ENCODE measurements at regions not wholly inside any gene's neighbourhood (a gene's known extent, or its start where the extent isn't known, plus 50 kb on each side); places are given as distances from the start of the nearest gene placed in this dataset.

DNA sequence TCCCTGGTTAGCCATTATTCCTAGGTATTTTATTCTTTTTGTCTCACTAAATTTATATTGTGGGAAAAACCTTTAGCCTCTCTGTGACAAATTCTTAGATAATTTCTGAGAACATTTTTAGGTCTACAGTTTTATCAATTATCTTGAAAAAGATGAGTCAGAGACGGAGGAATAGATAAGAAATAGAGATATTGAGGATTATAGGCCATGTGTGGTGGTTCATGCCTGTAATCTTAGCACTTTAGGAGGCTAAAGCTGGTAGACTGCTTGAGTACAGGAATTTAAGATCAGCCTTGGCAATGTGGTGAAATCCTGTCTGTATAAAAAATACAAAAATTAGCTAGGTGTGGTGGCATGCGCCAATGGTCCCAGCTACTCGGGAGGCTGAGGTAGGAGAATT is 960.2 kb downstream of the SQOR start:
- Mint-ChIP-seq H3K9me3 (peaks cover 9% of the 10 kb centered on the region), H3K27me3 (ENCODE audit: low read depth) (no peaks in the 10 kb centered on the region), H3K4me1 (ENCODE audit: low read depth) (no peaks in the 10 kb centered on the region), H3K36me3 (ENCODE audit: insufficient read depth) (no peaks in the 10 kb centered on the region), H3K4me3 (no peak overlapping the region)
- ATAC-seq (no peak), DNase-seq (no peak)

DNA sequence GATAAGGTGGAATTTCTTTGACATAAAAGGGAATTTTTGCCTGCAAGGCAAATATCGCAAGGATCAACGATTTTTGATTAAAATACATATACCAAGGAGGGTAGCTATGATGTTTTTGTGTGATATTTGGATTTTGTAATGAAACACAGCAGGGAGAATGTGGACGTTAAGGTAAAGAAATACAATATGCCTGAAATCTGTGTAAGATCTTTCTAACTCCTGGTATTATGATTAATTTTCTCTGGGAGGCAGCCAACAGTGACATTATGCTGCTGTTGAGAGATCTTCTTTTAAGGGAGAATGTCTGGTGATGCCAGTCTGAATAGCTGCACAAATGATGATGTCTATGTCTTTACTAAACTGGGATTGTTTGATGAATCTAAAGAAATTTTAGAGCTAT is 972.2 kb downstream of the SQOR start:
- DNase-seq (no peak), ATAC-seq (no peak)
- H3K9me3 Mint-ChIP-seq = peaks cover 22% of the 10 kb centered on the region
- H3K4me1 Mint-ChIP-seq (ENCODE audit: low read depth) = no peaks in the 10 kb centered on the region
- no peaks in the 10 kb centered on the region for H3K27me3 Mint-ChIP-seq (ENCODE audit: low read depth)
- no peak overlapping the region for H3K4me3 Mint-ChIP-seq
- no peaks in the 10 kb centered on the region for H3K36me3 Mint-ChIP-seq (ENCODE audit: insufficient read depth)

DNA sequence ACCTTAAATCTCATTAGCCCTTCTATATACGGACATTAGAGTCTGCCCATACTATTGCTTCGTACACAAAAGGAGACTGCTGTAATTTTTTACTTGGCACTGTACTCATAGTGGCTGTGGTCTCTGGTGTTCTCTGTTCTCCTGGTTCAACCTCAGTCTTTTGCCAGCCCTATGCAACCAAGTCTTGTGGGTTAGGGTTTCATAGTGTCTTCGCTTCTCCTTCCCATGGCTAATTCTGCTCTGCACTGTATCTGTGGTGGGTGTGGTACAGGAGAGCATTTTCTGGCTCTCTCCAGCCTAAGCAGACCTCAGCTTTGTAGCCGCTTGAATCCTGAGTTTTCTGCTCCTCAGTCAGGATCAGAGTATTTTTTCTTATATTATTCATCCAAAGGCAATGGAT is 981.2 kb downstream of the SQOR start:
- DNase-seq = no peak
- no peak for ATAC-seq
- no peaks in the 10 kb centered on the region for H3K4me1 Mint-ChIP-seq (ENCODE audit: low read depth)
- H3K4me3 Mint-ChIP-seq = no peak overlapping the region
- peaks cover 8% of the 10 kb centered on the region for H3K9me3 Mint-ChIP-seq
- H3K36me3 Mint-ChIP-seq (ENCODE audit: insufficient read depth) = no peaks in the 10 kb centered on the region
- no peaks in the 10 kb centered on the region for H3K27me3 Mint-ChIP-seq (ENCODE audit: low read depth)

DNA sequence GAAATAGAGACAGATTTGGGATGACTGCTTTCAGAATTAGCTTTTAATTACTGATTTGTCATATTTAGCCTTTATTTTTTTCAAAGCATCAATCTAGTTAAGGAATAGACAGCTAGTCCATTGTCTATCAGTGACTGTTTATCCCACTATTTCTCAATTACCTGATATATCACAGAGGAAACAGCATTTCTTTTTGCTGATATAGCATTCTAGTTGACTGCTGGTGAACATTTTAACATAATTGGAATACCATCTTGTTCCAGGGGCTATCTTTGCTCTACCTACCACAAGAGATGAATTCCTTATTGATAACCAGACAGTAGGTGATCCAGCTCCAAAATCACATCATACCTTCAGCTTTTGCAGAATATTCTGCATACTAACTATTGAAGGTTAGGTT is 982.7 kb downstream of the SQOR start:
- Mint-ChIP-seq H3K27me3 (ENCODE audit: low read depth) (no peaks in the 10 kb centered on the region), H3K4me3 (no peak overlapping the region), H3K36me3 (ENCODE audit: insufficient read depth) (no peaks in the 10 kb centered on the region), H3K4me1 (ENCODE audit: low read depth) (no peaks in the 10 kb centered on the region), H3K9me3 (peaks cover 8% of the 10 kb centered on the region)
- DNase-seq = no peak
- no peak for ATAC-seq

DNA sequence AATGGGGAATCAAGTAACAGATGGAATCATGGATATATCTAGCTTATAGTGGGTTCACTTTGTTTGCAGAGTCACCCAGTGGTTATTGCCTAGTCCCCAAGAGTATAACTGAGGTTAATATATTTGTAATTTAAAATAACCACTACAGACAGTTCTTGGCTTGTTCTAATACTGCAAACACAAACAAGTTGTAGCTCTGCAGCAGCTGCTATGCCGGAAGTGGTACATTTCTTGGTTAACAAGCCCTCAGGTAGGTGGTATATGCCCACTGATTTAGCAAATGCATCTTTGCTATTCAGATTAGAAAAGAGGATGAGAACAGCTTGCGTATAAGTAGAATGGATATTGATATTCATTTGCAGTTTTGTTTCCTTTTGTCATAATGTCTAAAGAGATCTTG is 984.2 kb downstream of the SQOR start:
- no peak for DNase-seq
- no peak overlapping the region for H3K4me3 Mint-ChIP-seq
- no peaks in the 10 kb centered on the region for H3K36me3 Mint-ChIP-seq (ENCODE audit: insufficient read depth)
- H3K9me3 Mint-ChIP-seq = peaks cover 8% of the 10 kb centered on the region
- no peaks in the 10 kb centered on the region for H3K27me3 Mint-ChIP-seq (ENCODE audit: low read depth)
- no peak for ATAC-seq
- H3K4me1 Mint-ChIP-seq (ENCODE audit: low read depth) = no peaks in the 10 kb centered on the region

DNA sequence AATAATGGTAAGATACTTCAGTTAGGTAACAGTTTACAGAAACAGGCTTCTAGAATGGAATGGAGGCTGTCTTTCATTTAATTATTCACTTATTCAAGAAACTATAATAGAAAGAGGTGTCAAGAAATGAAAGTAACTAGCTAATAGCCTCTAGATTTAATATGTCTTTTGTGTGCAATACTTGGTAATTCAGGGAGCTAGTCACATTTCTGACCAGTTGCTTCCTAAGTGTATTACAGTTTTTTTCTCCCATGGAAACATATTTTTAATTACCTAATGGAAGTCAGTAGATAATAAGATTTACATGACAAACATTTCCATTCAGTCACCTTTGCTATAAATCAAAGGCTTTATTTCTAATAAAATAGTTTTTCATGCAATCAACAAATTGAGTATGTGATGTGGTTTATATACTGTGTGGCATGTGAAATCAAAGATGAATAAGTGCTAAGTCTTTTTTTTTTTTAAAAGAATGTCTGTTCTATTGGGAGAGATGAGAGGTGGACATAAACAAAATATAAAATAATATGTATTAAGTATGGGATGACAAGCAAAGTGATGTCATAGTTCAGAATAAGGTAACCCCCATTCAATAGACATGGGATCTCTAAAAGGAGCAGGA is 985.7 kb downstream of the SQOR start:
- Mint-ChIP-seq H3K4me1 (ENCODE audit: low read depth) (no peaks in the 10 kb centered on the region), H3K9me3 (peaks cover 15% of the 10 kb centered on the region), H3K27me3 (ENCODE audit: low read depth) (no peaks in the 10 kb centered on the region), H3K36me3 (ENCODE audit: insufficient read depth) (no peaks in the 10 kb centered on the region), H3K4me3 (no peak overlapping the region)
- no peak for DNase-seq
- ATAC-seq = no peak

DNA sequence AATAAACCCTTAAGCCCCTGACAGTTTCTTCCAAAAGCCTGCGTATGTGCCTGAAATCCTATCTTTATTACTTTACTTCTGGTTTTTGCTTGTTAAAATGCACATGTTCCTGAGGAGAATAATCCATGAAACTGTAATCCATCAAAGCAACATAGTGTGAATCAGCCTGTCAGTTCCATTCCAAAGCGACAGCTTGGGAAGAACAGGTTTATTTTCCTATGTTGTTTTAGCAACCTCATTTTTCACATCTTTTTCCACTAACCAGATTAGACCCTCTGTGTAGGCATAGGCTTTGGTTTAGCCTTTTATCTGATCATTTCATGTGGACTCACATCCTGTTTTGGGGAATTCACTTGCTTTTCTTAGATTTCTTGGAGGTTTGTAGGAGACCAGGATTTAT is 988.0 kb downstream of the SQOR start:
- ATAC-seq (no peak), DNase-seq (no peak)
- H3K27me3 Mint-ChIP-seq (ENCODE audit: low read depth) = no peaks in the 10 kb centered on the region
- no peaks in the 10 kb centered on the region for H3K36me3 Mint-ChIP-seq (ENCODE audit: insufficient read depth)
- no peaks in the 10 kb centered on the region for H3K4me1 Mint-ChIP-seq (ENCODE audit: low read depth)
- H3K9me3 Mint-ChIP-seq = peaks cover 15% of the 10 kb centered on the region
- H3K4me3 Mint-ChIP-seq = no peak overlapping the region

DNA sequence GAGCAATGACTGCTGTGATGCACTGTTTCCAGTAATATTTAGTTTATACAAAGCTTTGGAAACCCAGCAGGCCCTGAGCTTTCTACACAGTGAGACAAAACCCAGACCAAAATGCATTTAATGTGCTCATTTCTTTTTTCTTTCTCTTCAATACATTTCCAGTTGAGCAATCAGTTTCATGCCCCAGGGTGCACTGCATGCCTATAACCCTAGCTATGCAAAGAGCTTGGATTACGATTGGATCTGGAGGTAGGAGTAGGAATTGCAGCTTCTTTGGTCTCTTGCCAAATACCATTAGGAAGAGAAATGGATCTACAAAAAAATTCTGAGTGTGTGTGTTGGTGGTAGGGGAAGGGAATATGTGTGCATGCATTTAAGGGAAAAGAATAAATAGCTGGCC is 1001.4 kb downstream of the SQOR start:
- Mint-ChIP-seq H3K9me3 (no peaks in the 10 kb centered on the region), H3K4me3 (no peak overlapping the region), H3K36me3 (ENCODE audit: insufficient read depth) (no peaks in the 10 kb centered on the region), H3K27me3 (ENCODE audit: low read depth) (no peaks in the 10 kb centered on the region), H3K4me1 (ENCODE audit: low read depth) (no peaks in the 10 kb centered on the region)
- DNase-seq = no peak
- ATAC-seq = no peak

DNA sequence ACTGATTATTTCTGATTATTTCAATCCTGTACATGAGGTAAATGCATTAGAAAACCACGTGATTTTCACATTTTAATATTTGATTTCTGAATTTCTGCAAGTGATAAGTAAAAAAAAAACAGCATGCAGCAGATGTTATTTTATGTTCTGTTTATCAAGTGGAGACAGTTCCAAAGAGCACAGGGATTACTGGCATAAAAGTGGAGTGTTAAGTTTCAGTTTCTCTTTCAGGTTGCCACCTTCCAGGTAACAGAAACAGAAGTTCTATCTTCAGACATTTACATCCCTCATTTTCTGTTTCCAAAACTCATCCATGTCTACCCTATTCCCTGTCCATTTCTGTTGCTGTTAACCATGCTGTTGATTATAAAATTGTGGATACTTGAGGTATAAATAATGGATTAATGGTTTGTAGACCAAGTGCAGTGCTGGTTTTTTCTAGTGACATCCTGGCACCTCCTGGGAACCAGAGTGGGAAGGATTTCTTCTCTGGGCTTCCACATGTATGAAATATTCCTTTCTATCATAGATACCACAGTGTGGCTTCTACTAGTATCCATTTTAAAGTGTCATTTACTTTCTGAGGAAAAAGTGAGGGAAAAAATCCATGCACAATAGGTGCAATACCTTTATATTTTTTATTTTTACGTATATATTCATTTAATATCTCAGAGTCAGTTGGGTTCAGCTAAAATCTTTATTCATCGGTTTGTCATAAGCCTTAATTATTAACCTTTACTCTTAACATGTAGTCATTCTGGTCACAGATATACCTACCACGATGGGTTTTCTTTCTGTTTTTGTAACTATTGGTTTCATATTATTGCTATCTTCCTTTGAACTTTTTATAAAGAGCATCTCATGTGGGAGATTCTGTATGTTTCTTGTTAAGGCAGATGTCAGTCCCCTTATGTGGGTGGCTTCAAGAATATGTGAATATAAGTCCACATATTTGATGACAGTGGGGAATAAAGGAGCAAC is 1010.0 kb downstream of the SQOR start:
- H3K36me3 Mint-ChIP-seq (ENCODE audit: insufficient read depth) = no peaks in the 10 kb centered on the region
- no peaks in the 10 kb centered on the region for H3K27me3 Mint-ChIP-seq (ENCODE audit: low read depth)
- DNase-seq (no peak), ATAC-seq (no peak)
- H3K9me3 Mint-ChIP-seq = peaks cover 8% of the 10 kb centered on the region
- no peaks in the 10 kb centered on the region for H3K4me1 Mint-ChIP-seq (ENCODE audit: low read depth)
- H3K4me3 Mint-ChIP-seq = no peak overlapping the region

DNA sequence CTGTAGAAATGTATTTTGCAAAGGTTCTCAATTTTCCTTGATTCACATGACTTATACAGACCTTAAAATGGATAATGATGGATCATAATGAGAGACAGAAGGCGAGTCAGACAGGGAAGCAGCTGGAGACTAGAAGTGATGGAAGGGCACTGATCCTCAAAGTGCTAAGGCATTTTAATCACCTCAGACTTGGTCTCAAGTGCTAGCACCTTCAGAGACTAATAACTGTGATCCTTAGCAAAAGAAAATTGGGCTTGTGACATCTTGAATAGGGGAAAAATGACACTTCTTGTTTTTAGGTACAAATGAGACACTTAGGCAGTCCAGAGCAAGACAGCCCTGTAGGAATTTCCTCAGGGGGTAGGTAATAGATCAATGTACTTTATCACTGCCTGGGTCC is 1011.7 kb downstream of the SQOR start:
- ATAC-seq (no peak), DNase-seq (no peak)
- Mint-ChIP-seq H3K9me3 (peaks cover 11% of the 10 kb centered on the region), H3K4me3 (no peak overlapping the region), H3K36me3 (ENCODE audit: insufficient read depth) (no peaks in the 10 kb centered on the region), H3K27me3 (ENCODE audit: low read depth) (no peaks in the 10 kb centered on the region), H3K4me1 (ENCODE audit: low read depth) (no peaks in the 10 kb centered on the region)

DNA sequence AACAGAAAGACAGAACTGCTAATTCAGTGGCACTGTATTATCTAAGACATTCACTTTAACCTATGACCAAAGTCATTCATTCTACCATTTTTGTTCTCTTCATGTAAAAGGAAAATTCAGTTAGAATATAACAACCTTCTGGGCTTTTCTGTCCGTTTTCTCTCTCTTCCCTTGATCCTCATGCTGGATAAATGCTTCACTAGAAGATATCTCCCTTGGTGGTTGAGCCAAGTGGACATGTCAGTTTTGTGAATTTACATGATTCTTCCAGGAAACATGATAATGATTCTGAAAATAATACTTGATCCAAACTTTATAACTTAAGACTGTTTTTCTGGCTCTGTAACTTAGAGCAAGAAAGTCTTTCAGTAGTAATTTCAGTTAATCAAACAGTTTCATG is 1012.2 kb downstream of the SQOR start:
- no peak for ATAC-seq
- H3K4me3 Mint-ChIP-seq = no peak overlapping the region

DNA sequence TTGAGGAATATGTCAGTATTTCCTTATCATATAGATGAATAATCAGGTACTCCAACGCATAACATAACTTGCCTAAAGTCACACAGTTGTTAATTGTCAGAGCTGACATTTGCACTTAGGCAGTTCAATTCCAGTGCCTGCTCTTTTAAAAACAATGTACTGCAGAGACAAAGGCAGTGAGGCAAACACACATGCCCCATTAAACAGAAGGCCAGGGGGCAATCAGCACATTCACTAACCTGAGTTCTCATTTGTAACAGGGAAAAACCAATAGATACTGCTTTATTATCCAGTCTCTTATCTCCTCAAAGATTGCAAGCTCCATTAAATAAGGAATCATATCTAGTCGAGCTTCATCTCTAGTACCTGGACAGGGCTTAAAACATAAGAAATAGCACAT is 1017.4 kb downstream of the SQOR start:
- no peaks in the 10 kb centered on the region for H3K27me3 Mint-ChIP-seq (ENCODE audit: low read depth)
- H3K4me3 Mint-ChIP-seq = no peak overlapping the region
- H3K36me3 Mint-ChIP-seq (ENCODE audit: insufficient read depth) = no peaks in the 10 kb centered on the region
- no peaks in the 10 kb centered on the region for H3K4me1 Mint-ChIP-seq (ENCODE audit: low read depth)
- no peak for DNase-seq
- no peak for ATAC-seq
- H3K9me3 Mint-ChIP-seq = peaks cover 11% of the 10 kb centered on the region

More for the DNA sequence above, 1012.2 kb downstream of the SQOR start:
- Mint-ChIP-seq H3K36me3 (ENCODE audit: insufficient read depth) (no peaks in the 10 kb centered on the region), H3K9me3 (peaks cover 12% of the 10 kb centered on the region), H3K4me1 (ENCODE audit: low read depth) (no peaks in the 10 kb centered on the region), H3K27me3 (ENCODE audit: low read depth) (no peaks in the 10 kb centered on the region)
- DNase-seq = no peak

DNA sequence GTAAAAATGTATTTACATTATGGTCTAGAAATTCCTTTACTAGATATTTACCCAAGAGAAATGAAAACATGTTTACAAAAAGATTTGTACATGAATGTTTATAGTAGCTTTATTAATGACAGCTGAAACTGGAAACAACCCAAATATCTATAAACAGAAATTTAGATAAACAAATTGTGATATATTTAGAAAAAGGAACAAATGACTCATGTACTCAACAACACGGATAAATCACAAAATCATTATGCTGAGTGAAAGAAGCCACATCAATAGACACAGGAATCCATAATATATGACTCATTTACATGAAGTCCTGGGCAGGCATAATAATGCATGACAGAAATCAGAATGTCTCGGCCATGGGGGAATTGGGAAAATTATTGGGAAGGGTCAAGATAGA is 1020.2 kb downstream of the SQOR start:
- no peaks in the 10 kb centered on the region for H3K4me1 Mint-ChIP-seq (ENCODE audit: low read depth)
- H3K27me3 Mint-ChIP-seq (ENCODE audit: low read depth) = no peaks in the 10 kb centered on the region
- H3K9me3 Mint-ChIP-seq = peaks cover 15% of the 10 kb centered on the region
- no peak for ATAC-seq
- H3K36me3 Mint-ChIP-seq (ENCODE audit: insufficient read depth) = no peaks in the 10 kb centered on the region
- no peak overlapping the region for H3K4me3 Mint-ChIP-seq
- DNase-seq = no peak

DNA sequence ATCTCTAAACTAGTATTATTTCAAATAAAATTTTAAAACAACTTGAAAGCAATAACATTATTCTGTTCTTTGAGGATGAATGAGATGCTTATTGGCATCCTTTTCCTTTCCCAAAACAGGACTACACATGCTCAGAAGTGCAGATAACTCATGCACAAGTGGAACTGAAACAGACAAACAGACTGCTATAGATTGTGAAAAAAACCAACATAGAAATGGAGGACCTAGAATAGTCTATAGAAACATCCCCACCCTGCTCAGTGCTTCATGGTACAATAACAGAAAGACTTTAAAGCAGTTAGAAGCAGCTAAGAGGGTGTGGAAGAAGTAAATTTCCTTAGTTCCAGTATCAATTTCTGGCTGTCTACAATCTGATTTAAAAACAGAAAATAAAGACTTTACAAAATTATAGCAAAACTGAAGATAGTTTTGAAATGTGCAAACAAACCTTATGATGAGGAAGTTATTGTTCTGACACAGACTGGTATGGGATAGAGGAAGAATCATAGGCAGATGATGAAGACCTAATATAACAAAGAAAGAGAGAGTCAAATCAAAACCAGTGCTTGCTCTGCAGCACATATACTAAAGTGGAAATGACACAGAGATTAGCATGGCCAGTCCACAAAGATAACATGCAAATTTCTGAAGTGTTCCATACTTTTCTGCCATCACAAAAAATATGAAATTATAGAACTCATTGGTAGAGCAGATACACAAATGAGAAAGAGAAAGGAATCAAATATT is 1025.4 kb downstream of the SQOR start:
- peaks cover 9% of the 10 kb centered on the region for H3K9me3 Mint-ChIP-seq
- no peak overlapping the region for H3K4me3 Mint-ChIP-seq
- H3K4me1 Mint-ChIP-seq (ENCODE audit: low read depth) = no peaks in the 10 kb centered on the region
- no peak for ATAC-seq
- no peak for DNase-seq
- H3K36me3 Mint-ChIP-seq (ENCODE audit: insufficient read depth) = no peaks in the 10 kb centered on the region
- H3K27me3 Mint-ChIP-seq (ENCODE audit: low read depth) = no peaks in the 10 kb centered on the region

Measured in activated T-cell treated with anti-CD3 and anti-CD28 coated beads, Interleukin-2, amount 50 U/mL, for 4 hours (primary cell).